ENCODE measurements at regions not wholly inside any gene's neighbourhood (a gene's known extent, or its start where the extent isn't known, plus 50 kb on each side); places are given as distances from the start of the nearest gene placed in this dataset.

DNA sequence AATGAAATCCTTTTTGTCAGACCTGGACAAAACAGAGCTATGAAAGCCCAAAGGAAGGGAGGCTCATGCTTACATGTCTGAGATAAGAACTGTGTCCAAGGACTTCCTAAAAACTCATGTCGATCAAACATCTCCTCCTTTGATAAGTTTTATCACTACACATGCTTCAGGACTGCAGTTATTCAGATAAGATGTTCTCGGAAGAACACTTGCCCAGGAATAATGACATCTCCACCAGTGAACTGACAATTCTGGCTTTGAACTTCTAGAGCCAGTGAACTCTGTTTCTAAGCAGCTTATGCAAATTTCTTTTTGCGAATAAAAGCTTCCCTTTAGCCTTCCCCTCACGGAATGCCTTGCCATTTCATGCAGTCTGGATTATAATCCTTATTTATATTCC is 561.6 kb downstream of the TBC1D4 start:
- Histone ChIP-seq H4K20me1 (replicated peaks; ENCODE audit: control insufficient read depth, insufficient read depth, low read length) (no peaks in the 10 kb centered on the region), H3K36me3 (ENCODE audit: control insufficient read depth, insufficient read depth, low read length) (no peaks in the 10 kb centered on the region), H3K27ac (ENCODE audit: extremely low read depth, low read depth, low read length) (peak overlapping the region; percentile 72), H3K4me3 (no peak overlapping the region), H2AFZ (ENCODE audit: low read depth, low read length) (peak overlapping the region; percentile 84), H3K9me1 (ENCODE audit: control insufficient read depth, insufficient read depth, low read length) (no peaks in the 10 kb centered on the region), H3K9me3 (replicated peaks; ENCODE audit: control insufficient read depth, insufficient read depth, low read depth, low read length) (peaks cover 9% of the 10 kb centered on the region), H3K27me3 (ENCODE audit: control insufficient read depth in 2 of 2, insufficient read depth in 2 of 2, low read length in 2 of 2) (no peaks in the 10 kb centered on the region), H3K4me1 (replicated peaks in 1 of 2; ENCODE audit: control insufficient read depth in 2 of 2, insufficient read depth in 2 of 2, low read length in 2 of 2) (peaks cover 0 to 18% of the 10 kb centered on the region in 2 experiments; a peak in 4 of 5 replicates), H3K9ac (ENCODE audit: insufficient read depth in 1 of 2, low read depth in 2 of 2, low read length in 2 of 2) (peak overlapping the region in 1 of 2 experiments; percentile 57; a peak in 2 of 4 replicates), H3K4me2 (ENCODE audit: insufficient read depth, low read length) (peak overlapping the region; percentile 61), H3K79me2 (ENCODE audit: control insufficient read depth, insufficient read depth, low read length) (no peaks in the 10 kb centered on the region)
- no TSS peak for BruUV-seq (replicated peaks)
- DNase-seq (ENCODE audit: extremely low read depth in 1 of 4, low spot score in 3 of 4), result peak; percentile 22 to 81 (median 38)
- intact Hi-C loops (cut with micrococcal nuclease), result no loop called here
- ChIA-PET POLR2A (interaction anchor here (0.6 to 1.0 kb wide), 2 partner anchors 12 to 512 kb away, joined by 3 to 4 read pairs; no protein-coding TSS in a partner anchor), CTCF (ENCODE audit: low intra/inter-chr PET ratio) (no interaction called here)
- FAIRE-seq, result peak; percentile 84
- in situ Hi-C loops (cut with MboI), result no loop called here
- ATAC-seq, result peak; percentile 85
- WGBS (ENCODE audit: insufficient coverage, low coverage, missing lambda C conversion rate), result 0% methylated on average over 4 of the region's 4 CpGs
- no peak for TF ChIP-seq TAF15 (IDR thresholded peaks at IDR 0.05; ENCODE audit: low read depth, low read length)
- no peak for TF ChIP-seq MTF1 (CRISPR knock-in tag; IDR thresholded peaks at IDR 0.05; ENCODE audit: borderline replicate concordance)
- TF ChIP-seq, protein P1, sequence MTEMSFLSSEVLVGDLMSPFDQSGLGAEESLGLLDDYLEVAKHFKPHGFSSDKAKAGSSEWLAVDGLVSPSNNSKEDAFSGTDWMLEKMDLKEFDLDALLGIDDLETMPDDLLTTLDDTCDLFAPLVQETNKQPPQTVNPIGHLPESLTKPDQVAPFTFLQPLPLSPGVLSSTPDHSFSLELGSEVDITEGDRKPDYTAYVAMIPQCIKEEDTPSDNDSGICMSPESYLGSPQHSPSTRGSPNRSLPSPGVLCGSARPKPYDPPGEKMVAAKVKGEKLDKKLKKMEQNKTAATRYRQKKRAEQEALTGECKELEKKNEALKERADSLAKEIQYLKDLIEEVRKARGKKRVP (CRISPR knock-in tag; IDR thresholded peaks at IDR 0.05), result no peak
- TF ChIP-seq, protein P2, sequence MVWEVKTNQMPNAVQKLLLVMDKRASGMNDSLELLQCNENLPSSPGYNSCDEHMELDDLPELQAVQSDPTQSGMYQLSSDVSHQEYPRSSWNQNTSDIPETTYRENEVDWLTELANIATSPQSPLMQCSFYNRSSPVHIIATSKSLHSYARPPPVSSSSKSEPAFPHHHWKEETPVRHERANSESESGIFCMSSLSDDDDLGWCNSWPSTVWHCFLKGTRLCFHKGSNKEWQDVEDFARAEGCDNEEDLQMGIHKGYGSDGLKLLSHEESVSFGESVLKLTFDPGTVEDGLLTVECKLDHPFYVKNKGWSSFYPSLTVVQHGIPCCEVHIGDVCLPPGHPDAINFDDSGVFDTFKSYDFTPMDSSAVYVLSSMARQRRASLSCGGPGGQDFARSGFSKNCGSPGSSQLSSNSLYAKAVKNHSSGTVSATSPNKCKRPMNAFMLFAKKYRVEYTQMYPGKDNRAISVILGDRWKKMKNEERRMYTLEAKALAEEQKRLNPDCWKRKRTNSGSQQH (CRISPR knock-in tag; IDR thresholded peaks at IDR 0.05), result no peak
- TF ChIP-seq TEAD2 (tag; IDR thresholded peaks at IDR 0.05), result no peak
- TF ChIP-seq SMARCE1 (IDR thresholded peaks at IDR 0.05), result peak; percentile 68
- no peak for TF ChIP-seq ATF1 (CRISPR knock-in tag; IDR thresholded peaks at IDR 0.05)
- no peak for TF ChIP-seq ATF1 (tag; IDR thresholded peaks at IDR 0.05)
- no peak for TF ChIP-seq ESRRA (IDR thresholded peaks at IDR 0.05; ENCODE audit: borderline replicate concordance, low read depth)
- no peak for TF ChIP-seq MGA (IDR thresholded peaks at IDR 0.05)

Data from K562 (cell line).